OCI-LY7 (cell line): ENCODE measurements at regions not wholly inside any gene's neighbourhood (a gene's known extent, or its start where the extent isn't known, plus 50 kb on each side); places are given as distances from the start of the nearest gene placed in this dataset.

ENCODE experiments used
- EZH2phosphoT487 ChIP-seq: fragments of 200-600 bp; sonication (generic); IDR thresholded peaks from 2 replicates; pipeline ENCODE4 v1.6.1; 2018; ENCODE audit warnings: low read depth, borderline replicate concordance, mild to moderate bottlenecking, mixed run types, antibody characterized with exemption, low read length, moderate library complexity, mixed read lengths
- TF ChIP-seq, protein P1 (sequence below): fragments of 200-600 bp; sonication (generic); conservative IDR thresholded peaks from 2 replicates; pipeline ENCODE4 v1.5.1; 2014; ENCODE audit warnings: mild to moderate bottlenecking, antibody characterized with exemption, low read length, moderate library complexity, mixed read lengths

DNA sequence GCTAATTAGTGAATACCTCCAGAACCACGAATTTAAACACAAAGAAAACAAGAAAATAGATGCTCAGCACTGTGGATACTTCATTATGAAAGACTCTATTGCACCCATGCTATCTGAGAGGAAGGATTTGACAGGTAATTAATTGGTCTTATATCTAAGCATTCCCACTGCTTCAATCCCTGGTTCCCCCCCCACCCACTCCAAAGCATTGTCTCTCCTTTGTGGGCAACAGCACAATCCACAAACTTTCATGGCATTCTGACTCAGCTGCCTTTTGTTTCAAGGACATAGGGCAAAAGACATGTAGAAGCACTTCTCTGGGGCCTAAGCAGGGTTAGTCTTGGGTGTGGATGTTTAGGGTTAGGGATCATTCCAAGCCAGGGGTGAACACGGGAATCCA, 551.4 kb downstream of the BUD13 start:
- TF ChIP-seq, protein P1, sequence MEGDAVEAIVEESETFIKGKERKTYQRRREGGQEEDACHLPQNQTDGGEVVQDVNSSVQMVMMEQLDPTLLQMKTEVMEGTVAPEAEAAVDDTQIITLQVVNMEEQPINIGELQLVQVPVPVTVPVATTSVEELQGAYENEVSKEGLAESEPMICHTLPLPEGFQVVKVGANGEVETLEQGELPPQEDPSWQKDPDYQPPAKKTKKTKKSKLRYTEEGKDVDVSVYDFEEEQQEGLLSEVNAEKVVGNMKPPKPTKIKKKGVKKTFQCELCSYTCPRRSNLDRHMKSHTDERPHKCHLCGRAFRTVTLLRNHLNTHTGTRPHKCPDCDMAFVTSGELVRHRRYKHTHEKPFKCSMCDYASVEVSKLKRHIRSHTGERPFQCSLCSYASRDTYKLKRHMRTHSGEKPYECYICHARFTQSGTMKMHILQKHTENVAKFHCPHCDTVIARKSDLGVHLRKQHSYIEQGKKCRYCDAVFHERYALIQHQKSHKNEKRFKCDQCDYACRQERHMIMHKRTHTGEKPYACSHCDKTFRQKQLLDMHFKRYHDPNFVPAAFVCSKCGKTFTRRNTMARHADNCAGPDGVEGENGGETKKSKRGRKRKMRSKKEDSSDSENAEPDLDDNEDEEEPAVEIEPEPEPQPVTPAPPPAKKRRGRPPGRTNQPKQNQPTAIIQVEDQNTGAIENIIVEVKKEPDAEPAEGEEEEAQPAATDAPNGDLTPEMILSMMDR, result no peak
- no peak for TF ChIP-seq EZH2phosphoT487
